GM18907 (cell line): ENCODE measurements at regions not wholly inside any gene's neighbourhood (a gene's known extent, or its start where the extent isn't known, plus 50 kb on each side); places are given as distances from the start of the nearest gene placed in this dataset.
"Not testable (repeated sequence)": the region's sequence is repeated elsewhere in the genome, so short reads cannot be mapped to it uniquely, and the experiment has no call there.

ENCODE experiments used
- ATAC-seq: cut with Tn5 transposase; IDR thresholded peaks from one replicate; pipeline ENCODE4 v1.9.1; 2021; ENCODE audit warnings: mild to moderate bottlenecking, moderate library complexity; ENCODE audit not compliant: unreplicated experiment

GRCh38 chr16:87037012-87037411 is 280.2 kb downstream of the C16orf95 start:
- ATAC-seq: no peak

- not testable (repeated sequence) for ATAC-seq
Observed at GRCh38 chr16:87038528-87038927, 278.7 kb downstream of the C16orf95 start.

- no peak for ATAC-seq
Observed at GRCh38 chr16:87040169-87041117, 276.7 kb downstream of the C16orf95 start.

- no peak for ATAC-seq
Observed at GRCh38 chr16:87041286-87041685, 275.9 kb downstream of the C16orf95 start.

- ATAC-seq: no peak
Observed at GRCh38 chr16:87042551-87043230, 274.5 kb downstream of the C16orf95 start.

GRCh38 chr16:87043231-87044031 is 273.8 kb downstream of the C16orf95 start:
- ATAC-seq: no peak

GRCh38 chr16:87044032-87044382 is 273.2 kb downstream of the C16orf95 start:
- no peak for ATAC-seq

GRCh38 chr16:87044829-87045228 is 272.4 kb downstream of the C16orf95 start:
- no peak for ATAC-seq

- ATAC-seq: no peak
Observed at GRCh38 chr16:87045466-87046216, 271.6 kb downstream of the C16orf95 start.

- no peak for ATAC-seq
Observed at GRCh38 chr16:87046235-87046634, 271.0 kb downstream of the C16orf95 start.

GRCh38 chr16:87047221-87048037 is 269.8 kb downstream of the C16orf95 start:
- no peak for ATAC-seq

GRCh38 chr16:87048038-87048729 is 269.0 kb downstream of the C16orf95 start:
- ATAC-seq: no peak

- no peak for ATAC-seq
Observed at GRCh38 chr16:87048730-87049115, 268.5 kb downstream of the C16orf95 start.

GRCh38 chr16:87049216-87049615 is 268.0 kb downstream of the C16orf95 start:
- ATAC-seq: not testable (repeated sequence)

- no peak for ATAC-seq
Observed at GRCh38 chr16:87050142-87050541, 267.1 kb downstream of the C16orf95 start.

- no peak for ATAC-seq
Observed at GRCh38 chr16:87051526-87052320, 265.5 kb downstream of the C16orf95 start.

GRCh38 chr16:87052506-87052905 is 264.7 kb downstream of the C16orf95 start:
- ATAC-seq: no peak
